Gastroesophageal sphincter (tissue), 2 donors: ENCODE measurements at regions not wholly inside any gene's neighbourhood (a gene's known extent, or its start where the extent isn't known, plus 50 kb on each side); places are given as distances from the start of the nearest gene placed in this dataset.

ENCODE experiments used
- EP300 ChIP-seq: sonication (generic); formaldehyde crosslinking; IDR thresholded peaks from one replicate; pipeline ENCODE4 v1.6.1; 2017; ENCODE audit warnings: antibody characterized with exemption, mild to moderate bottlenecking
- POLR2A ChIP-seq, 2 donors: fragments of 450-650 bp; IDR thresholded peaks; one replicate each; pipeline ENCODE4 v1.6.1; 2017; ENCODE audit warnings: antibody characterized with exemption in 2 of 2, mild to moderate bottlenecking in 2 of 2, moderate library complexity in 1 of 2

DNA sequence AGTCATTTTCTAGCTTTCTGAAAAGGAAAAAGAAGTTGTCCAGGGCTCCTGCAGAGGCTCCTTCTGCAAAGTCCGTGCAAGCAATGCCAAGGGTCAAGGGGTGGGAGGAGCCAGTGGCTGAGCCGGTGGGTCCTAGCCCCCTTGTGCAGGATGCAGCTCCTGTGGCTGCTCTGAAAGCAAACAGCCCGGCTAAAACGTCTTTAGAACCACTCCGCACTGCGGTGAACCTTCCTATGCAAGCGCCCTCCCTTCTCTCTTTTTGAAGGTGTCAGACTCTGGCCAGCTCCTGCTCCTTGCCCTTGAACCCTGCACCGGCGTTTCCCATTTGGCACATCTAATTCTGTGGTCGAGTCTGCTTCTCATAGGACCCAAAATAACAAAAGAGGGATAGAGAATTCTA lies 183.1 kb downstream of the UACA start:
- no peak for TF ChIP-seq EP300
- no peak for TF ChIP-seq POLR2A (IDR thresholded peaks at IDR 0.05)
